Retinal pigment epithelial cell (primary cell): ENCODE measurements at regions not wholly inside any gene's neighbourhood (a gene's known extent, or its start where the extent isn't known, plus 50 kb on each side); places are given as distances from the start of the nearest gene placed in this dataset.

Experiments
- DNase-seq: peaks from one replicate; pipeline ENCODE4 v3.0.0-alpha.2; 2010; ENCODE audit warnings: low read depth
- H3K4me3 ChIP-seq: 2 replicates; pipeline ENCODE4 v1.5.1; 2011; ENCODE audit warnings: mild to moderate bottlenecking, low read length, control low read depth, moderate library complexity
- TF ChIP-seq, protein P1 (sequence below): conservative IDR thresholded peaks from 2 replicates; pipeline ENCODE4 v1.5.1; 2011; ENCODE audit warnings: low read depth, low read length, control low read depth, inconsistent platforms

DNA sequence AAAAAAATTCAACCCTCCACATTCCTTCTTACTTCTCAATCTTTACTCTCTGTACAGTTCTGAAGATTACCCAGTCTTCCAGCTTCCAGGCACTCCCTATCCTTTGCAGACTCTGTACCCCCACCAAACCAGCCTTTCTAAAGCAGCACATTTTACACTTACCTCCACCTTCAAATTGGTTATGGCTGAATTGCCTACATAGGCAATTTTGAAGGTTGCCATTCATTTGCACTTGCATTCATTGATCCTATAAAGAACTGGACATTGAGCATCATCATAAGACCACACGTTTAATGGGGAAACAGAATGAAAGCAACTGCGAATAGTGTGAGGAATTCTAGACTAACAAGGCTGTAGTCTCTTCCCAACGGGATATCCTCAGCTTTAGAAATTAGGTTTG is 233.4 kb downstream of the TRIB2 start:
- H3K4me3 ChIP-seq, result no peak overlapping the region
- TF ChIP-seq, protein P1, sequence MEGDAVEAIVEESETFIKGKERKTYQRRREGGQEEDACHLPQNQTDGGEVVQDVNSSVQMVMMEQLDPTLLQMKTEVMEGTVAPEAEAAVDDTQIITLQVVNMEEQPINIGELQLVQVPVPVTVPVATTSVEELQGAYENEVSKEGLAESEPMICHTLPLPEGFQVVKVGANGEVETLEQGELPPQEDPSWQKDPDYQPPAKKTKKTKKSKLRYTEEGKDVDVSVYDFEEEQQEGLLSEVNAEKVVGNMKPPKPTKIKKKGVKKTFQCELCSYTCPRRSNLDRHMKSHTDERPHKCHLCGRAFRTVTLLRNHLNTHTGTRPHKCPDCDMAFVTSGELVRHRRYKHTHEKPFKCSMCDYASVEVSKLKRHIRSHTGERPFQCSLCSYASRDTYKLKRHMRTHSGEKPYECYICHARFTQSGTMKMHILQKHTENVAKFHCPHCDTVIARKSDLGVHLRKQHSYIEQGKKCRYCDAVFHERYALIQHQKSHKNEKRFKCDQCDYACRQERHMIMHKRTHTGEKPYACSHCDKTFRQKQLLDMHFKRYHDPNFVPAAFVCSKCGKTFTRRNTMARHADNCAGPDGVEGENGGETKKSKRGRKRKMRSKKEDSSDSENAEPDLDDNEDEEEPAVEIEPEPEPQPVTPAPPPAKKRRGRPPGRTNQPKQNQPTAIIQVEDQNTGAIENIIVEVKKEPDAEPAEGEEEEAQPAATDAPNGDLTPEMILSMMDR, result no peak
- DNase-seq, result no peak

DNA sequence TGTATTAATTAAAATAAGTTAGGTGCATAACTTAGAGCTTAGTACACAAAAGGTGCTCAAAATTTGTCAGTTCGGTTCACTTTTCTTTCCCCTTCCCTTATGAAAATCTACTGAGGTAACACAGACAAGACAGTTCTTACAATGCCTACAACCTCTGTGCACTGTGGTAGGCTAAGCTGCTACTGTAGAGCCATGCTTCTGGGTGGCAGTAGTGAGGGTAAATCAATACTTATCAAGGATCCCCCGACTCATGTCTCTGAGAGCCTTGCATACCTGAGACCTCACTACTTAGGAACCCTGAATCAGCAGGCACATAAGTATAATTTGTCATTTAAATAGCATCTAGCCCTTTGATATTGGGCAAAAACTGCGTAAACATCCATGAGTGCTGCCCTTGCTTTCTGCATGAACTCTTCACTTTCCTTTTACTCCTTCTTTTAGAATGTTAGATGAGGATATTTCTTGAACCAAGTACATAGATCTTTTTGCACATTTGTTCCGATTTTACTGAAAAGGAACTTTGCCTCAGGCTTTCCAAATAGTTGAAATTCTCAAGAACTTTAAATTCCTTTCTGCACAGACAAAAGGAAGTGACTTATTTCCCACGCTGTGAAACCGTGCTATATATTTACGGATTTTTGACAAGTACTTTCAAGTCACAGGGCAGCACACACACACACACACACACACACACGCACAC is 234.4 kb downstream of the TRIB2 start:
- TF ChIP-seq, protein P1, result no peak
- H3K4me3 ChIP-seq, result no peak overlapping the region
- DNase-seq, result no peak

DNA sequence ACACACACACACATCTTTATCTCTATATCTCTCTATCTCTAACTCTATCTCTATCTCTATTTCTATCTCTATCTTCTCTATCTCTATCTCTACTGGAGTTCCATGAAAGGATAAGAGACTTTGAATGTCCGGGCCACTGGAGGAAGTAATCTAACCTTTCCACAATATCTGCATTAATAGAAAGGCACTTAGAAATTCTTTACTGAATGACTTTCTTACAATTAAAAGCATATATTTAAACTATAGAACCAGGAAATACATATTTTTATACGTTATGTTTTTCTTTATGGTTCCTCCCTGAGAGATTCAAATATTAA is 234.9 kb downstream of the TRIB2 start:
- no peak for DNase-seq
- H3K4me3 ChIP-seq, result no peak overlapping the region
- TF ChIP-seq, protein P1, result no peak

DNA sequence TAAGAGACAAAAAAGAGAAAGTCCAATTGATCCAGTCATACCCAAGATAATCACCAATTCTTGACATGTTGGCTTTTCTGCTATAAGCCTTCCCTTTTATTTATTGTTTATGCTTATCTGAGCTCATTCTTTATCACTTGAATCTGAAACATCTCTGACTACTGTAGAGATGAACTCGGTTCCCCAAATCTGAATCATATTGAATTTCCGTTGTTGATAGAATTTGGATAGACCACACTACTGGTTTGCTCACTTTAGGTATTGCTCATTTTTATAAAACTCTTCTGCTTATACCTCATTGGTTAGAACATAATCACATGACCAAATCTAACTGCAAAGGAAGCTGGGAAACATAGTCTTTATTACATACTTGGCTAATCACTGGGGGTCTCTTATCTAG is 236.9 kb downstream of the TRIB2 start:
- H3K4me3 ChIP-seq, result no peak overlapping the region
- no peak for DNase-seq
- TF ChIP-seq, protein P1, result no peak

DNA sequence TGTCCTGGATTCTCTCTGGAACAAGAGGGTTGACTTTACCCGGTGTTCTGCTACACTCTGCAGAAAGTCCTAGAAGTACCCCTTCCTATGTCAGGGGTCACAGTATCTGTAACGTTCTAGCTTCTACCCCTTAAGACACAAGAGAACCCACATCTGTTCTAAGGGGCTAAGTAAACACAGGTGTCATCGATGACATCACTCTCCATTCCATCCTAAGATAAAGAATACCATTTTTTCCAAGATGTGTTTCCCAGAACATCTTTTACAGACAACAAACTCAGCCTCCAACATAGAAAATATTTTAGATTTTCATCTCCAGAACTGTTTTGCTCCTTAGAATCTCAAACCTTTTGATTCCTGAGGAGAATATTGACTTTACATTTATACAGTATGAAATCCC is 239.1 kb downstream of the TRIB2 start:
- no peak overlapping the region for H3K4me3 ChIP-seq
- TF ChIP-seq, protein P1, result no peak
- DNase-seq, result no peak

DNA sequence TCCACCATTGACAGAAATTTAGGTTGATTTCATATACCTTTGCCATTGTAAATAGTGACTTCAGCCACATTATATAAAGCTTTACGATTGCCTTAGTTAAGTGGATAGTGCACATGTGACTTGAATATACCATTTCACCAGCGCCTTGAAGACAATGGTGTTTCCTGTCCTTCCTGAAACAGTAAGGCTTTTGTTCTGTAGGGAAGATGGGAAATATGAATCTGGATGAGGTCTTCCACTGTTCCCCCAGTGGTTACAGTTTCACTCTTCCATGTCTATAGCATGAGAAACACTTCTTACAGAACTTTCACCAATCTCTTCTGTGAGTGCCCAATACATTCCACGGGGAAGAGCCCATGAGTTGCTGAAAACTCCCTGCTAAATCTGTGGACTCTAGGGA is 240.5 kb downstream of the TRIB2 start:
- TF ChIP-seq, protein P1, result no peak
- no peak for DNase-seq
- no peak overlapping the region for H3K4me3 ChIP-seq

DNA sequence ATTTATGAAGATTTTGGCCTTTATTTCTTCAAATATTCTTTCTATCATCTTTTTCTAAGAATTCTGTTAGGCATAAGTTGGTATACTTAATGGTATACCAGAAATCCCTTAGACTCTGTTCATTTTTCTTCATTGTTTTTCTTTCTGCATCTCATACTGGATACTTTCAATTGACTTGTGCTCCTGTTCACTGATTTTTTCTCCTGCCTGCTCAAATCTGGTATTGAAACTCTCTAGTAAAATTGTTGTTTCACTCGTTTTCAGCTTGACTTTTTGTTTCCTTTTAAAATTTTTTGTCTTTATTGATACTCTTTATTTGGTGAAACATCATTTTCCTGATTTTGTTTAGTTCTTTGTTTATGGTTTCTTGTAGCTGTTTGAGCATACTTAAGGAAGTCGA is 243.2 kb downstream of the TRIB2 start:
- no peak for DNase-seq
- TF ChIP-seq, protein P1, result no peak
- no peak overlapping the region for H3K4me3 ChIP-seq
